H1 (cell line): ENCODE measurements at regions not wholly inside any gene's neighbourhood (a gene's known extent, or its start where the extent isn't known, plus 50 kb on each side); places are given as distances from the start of the nearest gene placed in this dataset.

Source experiments
- CHD1 ChIP-seq: IDR thresholded peaks from 2 replicates; pipeline ENCODE4 v1.6.1; 2012; ENCODE audit warnings: low read depth, low read length, improper control_type of control experiment
- CHD7 ChIP-seq: fragments of 300-600 bp; sonication (generic); IDR thresholded peaks from 2 replicates; pipeline ENCODE4 v1.7.1; 2012; ENCODE audit warnings: low read length, moderate library complexity, mild to moderate bottlenecking, inconsistent platforms; ENCODE audit not compliant: insufficient replicate concordance
- SIRT6 ChIP-seq: IDR thresholded peaks from one replicate; pipeline ENCODE4 v1.7.1; 2012; ENCODE audit warnings: low read length, inconsistent platforms
- SP2 ChIP-seq: IDR thresholded peaks from 2 replicates; pipeline ENCODE4 v1.6.1; 2012; ENCODE audit warnings: mild to moderate bottlenecking, low read length, inconsistent platforms

- TF ChIP-seq CHD7 (no peak), SP2 (no peak), CHD1 (no peak), SIRT6 (no peak)
Measured at GRCh38 chr6:93567164-93567563, 147.8 kb upstream of the EPHA7 start (continued).
